PFSK-1 (cell line): ENCODE measurements at regions not wholly inside any gene's neighbourhood (a gene's known extent, or its start where the extent isn't known, plus 50 kb on each side); places are given as distances from the start of the nearest gene placed in this dataset.

Source experiments
- POLR2AphosphoS5 ChIP-seq: IDR thresholded peaks from 2 replicates; pipeline ENCODE4 v1.6.1; 2012; ENCODE audit warnings: low read depth, mild to moderate bottlenecking, control low read depth, low read length, moderate library complexity
- TAF1 ChIP-seq: IDR thresholded peaks from 2 replicates; pipeline ENCODE4 v1.6.1; 2012; ENCODE audit warnings: low read length, control low read depth, borderline replicate concordance; ENCODE audit not compliant: insufficient read depth
- TF ChIP-seq, protein P1 (sequence below), 2 experiments: IDR thresholded peaks; 2 replicates each; pipeline versions ENCODE4 v1.6.1 to v1.8.0; 2011 to 2012; ENCODE audit warnings: low read depth in 2 of 2, low read length in 2 of 2, control low read depth in 1 of 2, inconsistent platforms in 1 of 2, mild to moderate bottlenecking in 1 of 2, moderate library complexity in 1 of 2; ENCODE audit not compliant: insufficient read depth in 1 of 2

DNA sequence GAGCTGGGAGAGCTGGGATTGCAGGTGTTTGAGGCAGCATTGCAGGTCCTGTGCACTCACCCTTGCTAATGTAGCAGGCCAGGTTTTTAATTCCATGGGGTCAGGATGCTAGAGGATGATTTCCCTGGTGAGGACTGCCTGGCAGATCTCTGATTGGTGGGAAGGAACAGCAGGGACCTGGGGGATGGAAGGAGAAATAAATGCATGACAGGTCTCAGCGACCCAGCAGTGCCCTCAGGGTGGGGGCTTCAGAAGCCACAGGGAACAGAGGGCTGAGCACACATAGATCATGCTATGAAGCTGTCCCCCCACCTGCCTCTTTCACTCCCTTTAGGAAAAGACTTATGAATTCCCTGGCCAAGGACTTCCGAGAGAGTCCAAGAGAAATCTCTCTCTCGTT, 255.5 kb upstream of the N4BP1 start:
- TF ChIP-seq, protein P1, sequence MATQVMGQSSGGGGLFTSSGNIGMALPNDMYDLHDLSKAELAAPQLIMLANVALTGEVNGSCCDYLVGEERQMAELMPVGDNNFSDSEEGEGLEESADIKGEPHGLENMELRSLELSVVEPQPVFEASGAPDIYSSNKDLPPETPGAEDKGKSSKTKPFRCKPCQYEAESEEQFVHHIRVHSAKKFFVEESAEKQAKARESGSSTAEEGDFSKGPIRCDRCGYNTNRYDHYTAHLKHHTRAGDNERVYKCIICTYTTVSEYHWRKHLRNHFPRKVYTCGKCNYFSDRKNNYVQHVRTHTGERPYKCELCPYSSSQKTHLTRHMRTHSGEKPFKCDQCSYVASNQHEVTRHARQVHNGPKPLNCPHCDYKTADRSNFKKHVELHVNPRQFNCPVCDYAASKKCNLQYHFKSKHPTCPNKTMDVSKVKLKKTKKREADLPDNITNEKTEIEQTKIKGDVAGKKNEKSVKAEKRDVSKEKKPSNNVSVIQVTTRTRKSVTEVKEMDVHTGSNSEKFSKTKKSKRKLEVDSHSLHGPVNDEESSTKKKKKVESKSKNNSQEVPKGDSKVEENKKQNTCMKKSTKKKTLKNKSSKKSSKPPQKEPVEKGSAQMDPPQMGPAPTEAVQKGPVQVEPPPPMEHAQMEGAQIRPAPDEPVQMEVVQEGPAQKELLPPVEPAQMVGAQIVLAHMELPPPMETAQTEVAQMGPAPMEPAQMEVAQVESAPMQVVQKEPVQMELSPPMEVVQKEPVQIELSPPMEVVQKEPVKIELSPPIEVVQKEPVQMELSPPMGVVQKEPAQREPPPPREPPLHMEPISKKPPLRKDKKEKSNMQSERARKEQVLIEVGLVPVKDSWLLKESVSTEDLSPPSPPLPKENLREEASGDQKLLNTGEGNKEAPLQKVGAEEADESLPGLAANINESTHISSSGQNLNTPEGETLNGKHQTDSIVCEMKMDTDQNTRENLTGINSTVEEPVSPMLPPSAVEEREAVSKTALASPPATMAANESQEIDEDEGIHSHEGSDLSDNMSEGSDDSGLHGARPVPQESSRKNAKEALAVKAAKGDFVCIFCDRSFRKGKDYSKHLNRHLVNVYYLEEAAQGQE (IDR thresholded peaks at IDR 0.05; ENCODE audit: insufficient read depth in 1 of 2, low read depth in 2 of 2, low read length in 2 of 2), result no peak
- TF ChIP-seq TAF1, result no peak
- TF ChIP-seq POLR2AphosphoS5, result no peak
